GM19438 (cell line): ENCODE measurements at regions not wholly inside any gene's neighbourhood (a gene's known extent, or its start where the extent isn't known, plus 50 kb on each side); places are given as distances from the start of the nearest gene placed in this dataset.
"Not testable (repeated sequence)": the region's sequence is repeated elsewhere in the genome, so short reads cannot be mapped to it uniquely, and the experiment has no call there.

Source experiments
- ATAC-seq: cut with Tn5 transposase; IDR thresholded peaks from one replicate; pipeline ENCODE4 v1.9.1; 2021; ENCODE audit warnings: low read depth; ENCODE audit not compliant: unreplicated experiment

- no peak for ATAC-seq
Observed at GRCh38 chr4:189870511-189871234, 70.0 kb upstream of the FRG1 start.

DNA sequence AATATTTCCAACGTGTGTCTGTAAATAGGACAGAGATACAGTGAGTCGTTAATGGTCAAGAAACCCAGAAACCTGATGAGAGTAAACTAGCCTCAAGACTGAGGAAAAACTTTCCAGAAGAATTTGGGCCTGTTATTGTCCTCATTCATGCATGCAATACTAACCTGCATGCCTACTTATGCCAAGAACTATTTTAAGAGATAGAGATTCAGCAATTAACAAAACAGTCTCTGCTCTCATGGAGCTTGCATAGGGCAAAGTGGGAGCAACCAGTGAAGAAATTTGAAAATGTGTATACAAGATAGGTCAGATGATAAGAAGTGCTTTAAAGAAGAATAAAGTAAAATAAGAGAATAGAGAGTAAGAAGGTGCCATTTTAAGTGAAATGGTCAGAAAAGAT, 66.1 kb upstream of the FRG1 start:
- no peak for ATAC-seq

- not testable (repeated sequence) for ATAC-seq
Observed at GRCh38 chr4:189881190-189881589, 59.5 kb upstream of the FRG1 start.

- ATAC-seq = not testable (repeated sequence)
Observed at GRCh38 chr4:189888407-189888806, 52.3 kb upstream of the FRG1 start.
